Nephron progenitor cell (in vitro differentiated cells): ENCODE measurements at regions not wholly inside any gene's neighbourhood (a gene's known extent, or its start where the extent isn't known, plus 50 kb on each side); places are given as distances from the start of the nearest gene placed in this dataset.

ENCODE experiments used
- DNase-seq: peaks from one replicate; pipeline ENCODE4 v3.0.0; 2021
- H3K27ac Mint-ChIP-seq: 2 replicates; pipeline ENCODE4 v1.8.0; 2021; ENCODE audit warnings: mild to moderate bottlenecking, moderate library complexity, mixed read lengths
- H3K27me3 Mint-ChIP-seq: 2 replicates; pipeline ENCODE4 v1.8.0; 2021; ENCODE audit warnings: mild to moderate bottlenecking, low read depth, mixed read lengths; ENCODE audit not compliant: poor library complexity
- H3K36me3 Mint-ChIP-seq: 2 replicates; pipeline ENCODE4 v1.8.0; 2021; ENCODE audit warnings: low read depth, mixed read lengths
- H3K4me1 Mint-ChIP-seq: 2 replicates; pipeline ENCODE4 v1.8.0; 2021; ENCODE audit warnings: mixed read lengths
- H3K4me3 Mint-ChIP-seq: 2 replicates; pipeline ENCODE4 v1.8.0; 2021; ENCODE audit warnings: mild to moderate bottlenecking, moderate library complexity, mixed read lengths
- H3K9me3 Mint-ChIP-seq: 2 replicates; pipeline ENCODE4 v1.8.0; 2021; ENCODE audit warnings: mild to moderate bottlenecking, moderate library complexity, mixed read lengths
- TF ChIP-seq, protein P1 (sequence below): fragments of 200-600 bp; sonication (generic); IDR thresholded peaks from 2 replicates; pipeline ENCODE4 v1.5.0; 2021; ENCODE audit warnings: antibody characterized with exemption

GRCh38 chr1:80278936-80279335 lies 1272.4 kb upstream of the ADGRL4 start:
- TF ChIP-seq, protein P1, sequence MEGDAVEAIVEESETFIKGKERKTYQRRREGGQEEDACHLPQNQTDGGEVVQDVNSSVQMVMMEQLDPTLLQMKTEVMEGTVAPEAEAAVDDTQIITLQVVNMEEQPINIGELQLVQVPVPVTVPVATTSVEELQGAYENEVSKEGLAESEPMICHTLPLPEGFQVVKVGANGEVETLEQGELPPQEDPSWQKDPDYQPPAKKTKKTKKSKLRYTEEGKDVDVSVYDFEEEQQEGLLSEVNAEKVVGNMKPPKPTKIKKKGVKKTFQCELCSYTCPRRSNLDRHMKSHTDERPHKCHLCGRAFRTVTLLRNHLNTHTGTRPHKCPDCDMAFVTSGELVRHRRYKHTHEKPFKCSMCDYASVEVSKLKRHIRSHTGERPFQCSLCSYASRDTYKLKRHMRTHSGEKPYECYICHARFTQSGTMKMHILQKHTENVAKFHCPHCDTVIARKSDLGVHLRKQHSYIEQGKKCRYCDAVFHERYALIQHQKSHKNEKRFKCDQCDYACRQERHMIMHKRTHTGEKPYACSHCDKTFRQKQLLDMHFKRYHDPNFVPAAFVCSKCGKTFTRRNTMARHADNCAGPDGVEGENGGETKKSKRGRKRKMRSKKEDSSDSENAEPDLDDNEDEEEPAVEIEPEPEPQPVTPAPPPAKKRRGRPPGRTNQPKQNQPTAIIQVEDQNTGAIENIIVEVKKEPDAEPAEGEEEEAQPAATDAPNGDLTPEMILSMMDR: no peak
- no peak for DNase-seq
- no peaks in the 10 kb centered on the region for H3K36me3 Mint-ChIP-seq
- no peaks in the 10 kb centered on the region for H3K4me1 Mint-ChIP-seq
- no peaks in the 10 kb centered on the region for H3K27me3 Mint-ChIP-seq
- H3K9me3 Mint-ChIP-seq: no peaks in the 10 kb centered on the region
- H3K4me3 Mint-ChIP-seq: no peak overlapping the region
- H3K27ac Mint-ChIP-seq: no peak overlapping the region

GRCh38 chr1:80274256-80274655 lies 1267.7 kb upstream of the ADGRL4 start:
- DNase-seq: no peak
- H3K4me3 Mint-ChIP-seq: no peak overlapping the region
- TF ChIP-seq, protein P1: no peak
- no peaks in the 10 kb centered on the region for H3K9me3 Mint-ChIP-seq
- H3K36me3 Mint-ChIP-seq: no peaks in the 10 kb centered on the region
- no peaks in the 10 kb centered on the region for H3K27me3 Mint-ChIP-seq
- H3K4me1 Mint-ChIP-seq: no peaks in the 10 kb centered on the region
- no peak overlapping the region for H3K27ac Mint-ChIP-seq

GRCh38 chr1:80272495-80272894 lies 1266.0 kb upstream of the ADGRL4 start:
- Mint-ChIP-seq H3K36me3 (no peaks in the 10 kb centered on the region), H3K27ac (no peak overlapping the region), H3K4me3 (no peak overlapping the region), H3K4me1 (no peaks in the 10 kb centered on the region), H3K9me3 (no peaks in the 10 kb centered on the region), H3K27me3 (no peaks in the 10 kb centered on the region)
- DNase-seq: no peak
- TF ChIP-seq, protein P1: no peak

DNA sequence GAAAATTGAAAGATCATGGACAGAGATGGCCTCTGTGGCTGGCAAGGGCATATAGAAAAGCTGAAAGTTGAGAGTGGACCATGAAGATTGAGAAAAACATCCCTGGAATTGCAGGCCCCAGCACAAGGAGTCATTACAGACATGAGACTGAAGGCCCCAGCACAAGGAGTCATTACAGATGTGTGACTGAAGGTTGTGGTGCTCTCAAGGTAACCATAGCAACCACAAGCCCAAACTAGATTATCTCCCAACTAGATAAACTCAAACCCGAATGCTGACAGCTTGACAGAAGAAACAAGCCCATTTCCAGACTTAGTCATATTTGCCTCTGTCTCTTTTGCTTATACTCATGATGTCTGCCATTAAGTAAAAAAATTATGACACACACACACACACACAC lies 1252.1 kb upstream of the ADGRL4 start:
- no peaks in the 10 kb centered on the region for H3K27me3 Mint-ChIP-seq
- H3K27ac Mint-ChIP-seq: no peak overlapping the region
- no peak for DNase-seq
- H3K36me3 Mint-ChIP-seq: peaks cover 5% of the 10 kb centered on the region
- peaks cover 26% of the 10 kb centered on the region for H3K9me3 Mint-ChIP-seq
- TF ChIP-seq, protein P1: no peak
- H3K4me3 Mint-ChIP-seq: no peak overlapping the region
- no peaks in the 10 kb centered on the region for H3K4me1 Mint-ChIP-seq

GRCh38 chr1:80251591-80251990 lies 1245.1 kb upstream of the ADGRL4 start:
- no peak for DNase-seq
- Mint-ChIP-seq H3K27ac (no peak overlapping the region), H3K4me1 (no peaks in the 10 kb centered on the region), H3K27me3 (no peaks in the 10 kb centered on the region), H3K4me3 (no peak overlapping the region), H3K36me3 (peaks cover 4% of the 10 kb centered on the region), H3K9me3 (peaks cover 20% of the 10 kb centered on the region)
- TF ChIP-seq, protein P1: no peak

DNA sequence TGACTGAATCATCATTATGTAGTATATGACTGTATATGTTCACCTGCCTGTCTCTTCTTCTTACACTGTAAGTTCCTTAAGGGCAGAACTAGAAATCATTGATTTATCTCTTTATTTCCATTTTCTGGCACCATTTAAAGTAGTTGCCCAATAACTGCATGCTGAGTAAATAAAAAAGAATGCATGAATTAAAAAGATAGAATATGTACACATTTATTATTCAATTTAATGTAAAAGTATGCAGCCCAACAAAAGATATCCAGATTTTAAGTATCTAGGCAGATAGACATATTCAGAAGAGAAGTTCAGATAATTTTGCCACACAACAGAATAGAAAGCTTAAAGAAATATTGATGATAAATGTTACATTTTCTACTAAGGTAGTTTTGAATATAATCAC lies 1244.6 kb upstream of the ADGRL4 start:
- DNase-seq: no peak
- Mint-ChIP-seq H3K4me3 (no peak overlapping the region), H3K36me3 (peaks cover 4% of the 10 kb centered on the region), H3K4me1 (no peaks in the 10 kb centered on the region), H3K27me3 (no peaks in the 10 kb centered on the region), H3K27ac (no peak overlapping the region), H3K9me3 (peaks cover 20% of the 10 kb centered on the region)
- TF ChIP-seq, protein P1: no peak
